Activated T-helper 2 cell treated with anti-CD3 and anti-CD28 coated beads, Interferon-gamma antibody, Interleukin-2, Interleukin-4, amounts not matched to agents 10 μg/mL and 5 μg/mL and 100 μg/mL, durations not matched to agents 14 hours and 24 hours and 36 hours (primary cell): ENCODE measurements at regions not wholly inside any gene's neighbourhood (a gene's known extent, or its start where the extent isn't known, plus 50 kb on each side); places are given as distances from the start of the nearest gene placed in this dataset.

Experiments
- DNase-seq: peaks from one replicate; pipeline ENCODE4 v3.0.0; 2021; ENCODE audit warnings: low spot score
- H3K27ac Mint-ChIP-seq: one replicate; pipeline ENCODE4 v1.8.0; 2021; ENCODE audit warnings: mixed read lengths
- H3K27me3 Mint-ChIP-seq: one replicate; pipeline ENCODE4 v1.8.0; 2021; ENCODE audit warnings: low read depth, mixed read lengths
- H3K36me3 Mint-ChIP-seq: one replicate; pipeline ENCODE4 v1.8.0; 2021; ENCODE audit warnings: low read depth, mixed read lengths
- H3K4me1 Mint-ChIP-seq: one replicate; pipeline ENCODE4 v1.8.0; 2021; ENCODE audit warnings: low read depth, mixed read lengths
- H3K4me3 Mint-ChIP-seq: one replicate; pipeline ENCODE4 v1.8.0; 2021; ENCODE audit warnings: low read depth, mild to moderate bottlenecking, moderate library complexity, mixed read lengths
- H3K9me3 Mint-ChIP-seq: one replicate; pipeline ENCODE4 v1.8.0; 2021; ENCODE audit warnings: mixed read lengths
- intact Hi-C: fragments of 100-400 bp; cut with micrococcal nuclease; formaldehyde crosslinking; loops from one replicate; pipeline ENCODE4 v1.15.1; 2023

DNA sequence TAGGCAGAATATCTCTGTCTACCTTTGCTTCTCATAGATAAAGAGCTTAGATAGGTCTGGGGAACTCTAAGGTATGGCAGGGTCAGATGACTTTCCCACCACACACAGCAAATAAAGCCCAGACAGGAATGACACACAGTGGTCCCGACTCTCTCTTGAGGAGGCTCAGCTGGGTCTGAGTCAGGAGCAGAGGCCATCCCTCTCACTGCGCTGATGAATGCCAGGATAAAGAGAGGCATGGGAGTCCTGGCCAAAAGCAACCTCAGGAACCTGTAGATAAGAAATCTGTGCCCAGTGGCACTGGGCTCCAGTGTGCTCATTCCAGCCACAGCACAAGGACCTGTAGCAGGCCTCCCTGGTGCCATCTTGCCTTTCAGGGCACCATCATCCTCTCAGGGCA lies 129.4 kb upstream of the PARP11 start:
- intact Hi-C loops, result no loop called here
- Mint-ChIP-seq H3K4me1 (peaks cover 8% of the 10 kb centered on the region), H3K9me3 (no peaks in the 10 kb centered on the region), H3K27ac (no peak overlapping the region), H3K36me3 (no peaks in the 10 kb centered on the region), H3K27me3 (peaks cover 8% of the 10 kb centered on the region), H3K4me3 (no peak overlapping the region)
- DNase-seq, result no peak

DNA sequence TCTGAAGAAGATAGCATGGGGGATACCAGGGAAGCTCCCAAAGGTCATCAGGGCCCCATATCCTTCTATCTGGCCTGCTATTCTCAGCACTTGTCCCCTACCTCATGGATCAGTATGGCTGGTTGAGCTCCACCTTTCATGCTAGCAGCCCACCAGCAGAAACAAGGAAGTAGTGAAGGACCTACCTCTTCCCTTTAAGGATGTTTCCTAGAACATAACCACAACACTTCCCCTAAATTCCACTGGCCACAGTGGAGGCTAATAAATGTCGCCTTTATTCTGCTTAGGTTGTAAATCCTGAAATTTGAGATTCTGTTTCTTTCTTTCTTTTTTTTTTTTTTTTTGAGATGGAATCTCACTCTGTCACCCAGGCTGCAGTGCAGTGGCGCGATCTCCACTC lies 128.6 kb upstream of the PARP11 start:
- no peak overlapping the region for H3K4me3 Mint-ChIP-seq
- H3K9me3 Mint-ChIP-seq, result no peaks in the 10 kb centered on the region
- peaks cover 5% of the 10 kb centered on the region for H3K27me3 Mint-ChIP-seq
- intact Hi-C loops, result no loop called here
- no peak overlapping the region for H3K27ac Mint-ChIP-seq
- H3K36me3 Mint-ChIP-seq, result no peaks in the 10 kb centered on the region
- no peak for DNase-seq
- H3K4me1 Mint-ChIP-seq, result peaks cover 8% of the 10 kb centered on the region

DNA sequence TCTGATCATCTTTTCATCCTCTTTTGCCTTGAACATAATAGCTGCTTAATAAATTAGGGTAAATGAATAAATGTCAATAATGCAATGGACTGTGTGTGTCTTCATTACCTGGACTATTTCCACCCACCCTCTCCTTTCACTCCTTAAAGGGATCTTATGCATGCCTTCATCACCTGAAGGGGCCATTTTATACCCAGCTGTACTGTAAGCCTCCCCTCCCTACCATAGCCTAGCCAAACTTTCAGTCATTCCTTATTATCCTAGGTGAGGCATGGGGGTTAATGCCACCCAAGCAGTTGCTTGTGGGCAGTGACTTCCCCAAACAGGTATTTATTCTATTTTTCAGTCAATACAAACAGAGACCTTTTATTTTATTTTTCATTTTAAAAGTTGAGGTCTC lies 127.8 kb upstream of the PARP11 start:
- H3K36me3 Mint-ChIP-seq, result no peaks in the 10 kb centered on the region
- intact Hi-C loops, result no loop called here
- peaks cover 7% of the 10 kb centered on the region for H3K27me3 Mint-ChIP-seq
- no peak overlapping the region for H3K27ac Mint-ChIP-seq
- H3K4me3 Mint-ChIP-seq, result no peak overlapping the region
- peaks cover 8% of the 10 kb centered on the region for H3K4me1 Mint-ChIP-seq
- no peaks in the 10 kb centered on the region for H3K9me3 Mint-ChIP-seq
- no peak for DNase-seq

DNA sequence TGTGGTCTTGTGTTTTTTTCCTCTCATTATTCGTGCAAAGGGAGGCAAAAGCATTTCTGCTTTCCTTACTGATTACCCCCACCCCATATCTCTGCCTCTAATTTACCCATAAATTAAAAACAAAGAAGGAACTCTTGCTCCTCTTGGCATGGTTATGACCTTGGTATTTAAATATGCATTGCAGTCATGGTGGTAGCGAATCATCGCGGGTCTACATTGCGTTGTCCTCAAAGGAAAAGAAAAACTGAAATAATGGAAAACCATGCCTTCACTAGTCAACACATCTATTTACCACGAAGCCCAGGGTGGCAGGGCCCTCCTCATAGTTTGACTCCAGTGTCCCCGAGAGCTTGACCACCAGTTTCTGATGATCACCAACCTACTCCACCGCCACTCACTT lies 126.7 kb upstream of the PARP11 start:
- Mint-ChIP-seq H3K27ac (no peak overlapping the region), H3K9me3 (no peaks in the 10 kb centered on the region), H3K4me3 (no peak overlapping the region), H3K36me3 (no peaks in the 10 kb centered on the region), H3K4me1 (peaks cover 8% of the 10 kb centered on the region), H3K27me3 (peaks cover 7% of the 10 kb centered on the region)
- DNase-seq, result no peak
- intact Hi-C loops, result loop anchor here (5.0 kb wide), 1 partner anchor 38 kb away; no protein-coding TSS in a partner anchor

DNA sequence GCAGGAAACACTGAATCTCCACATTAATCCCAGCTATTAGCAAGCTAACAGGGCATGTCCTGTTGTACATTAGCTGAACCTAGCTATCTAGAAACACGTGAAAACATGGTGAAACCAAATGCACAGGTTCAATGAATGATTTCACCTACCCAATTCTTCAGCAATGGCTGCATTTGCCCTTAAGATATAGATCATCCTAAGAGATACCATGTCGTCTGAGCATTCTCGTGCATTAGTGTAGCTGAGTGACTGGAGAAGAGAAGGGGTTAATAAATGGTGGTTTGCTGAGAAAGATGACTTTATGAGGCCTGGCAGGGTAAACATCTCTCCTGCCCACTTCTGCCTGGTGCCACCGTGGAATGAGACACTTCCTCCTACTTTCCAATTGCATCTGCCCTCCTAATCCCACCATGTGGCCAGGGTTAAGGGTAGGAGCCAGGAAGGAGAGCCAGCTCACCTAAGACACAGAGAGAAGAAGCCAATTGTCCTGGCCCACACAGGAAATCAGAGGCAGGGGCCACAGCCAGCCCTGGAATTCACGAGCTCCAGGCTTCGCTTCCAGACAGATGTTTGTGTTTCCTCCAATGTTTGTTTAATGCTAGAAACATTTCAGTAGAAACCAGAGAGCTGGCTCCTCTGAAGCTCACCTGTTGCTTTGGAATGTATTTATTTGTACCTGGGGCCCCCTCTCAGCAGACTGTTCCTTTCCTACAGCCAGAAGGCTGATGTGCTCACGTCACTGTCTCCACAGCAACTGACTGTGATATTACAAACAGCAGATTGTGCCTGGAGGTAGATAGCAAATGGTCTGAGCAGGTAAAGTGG lies 126.0 kb upstream of the PARP11 start:
- DNase-seq, result no peak
- peaks cover 5% of the 10 kb centered on the region for H3K27me3 Mint-ChIP-seq
- H3K4me3 Mint-ChIP-seq, result no peak overlapping the region
- H3K36me3 Mint-ChIP-seq, result no peaks in the 10 kb centered on the region
- no peaks in the 10 kb centered on the region for H3K9me3 Mint-ChIP-seq
- intact Hi-C loops, result loop anchor here (5.0 kb wide), 1 partner anchor 37 kb away; no protein-coding TSS in a partner anchor
- no peak overlapping the region for H3K27ac Mint-ChIP-seq
- peaks cover 9% of the 10 kb centered on the region for H3K4me1 Mint-ChIP-seq

DNA sequence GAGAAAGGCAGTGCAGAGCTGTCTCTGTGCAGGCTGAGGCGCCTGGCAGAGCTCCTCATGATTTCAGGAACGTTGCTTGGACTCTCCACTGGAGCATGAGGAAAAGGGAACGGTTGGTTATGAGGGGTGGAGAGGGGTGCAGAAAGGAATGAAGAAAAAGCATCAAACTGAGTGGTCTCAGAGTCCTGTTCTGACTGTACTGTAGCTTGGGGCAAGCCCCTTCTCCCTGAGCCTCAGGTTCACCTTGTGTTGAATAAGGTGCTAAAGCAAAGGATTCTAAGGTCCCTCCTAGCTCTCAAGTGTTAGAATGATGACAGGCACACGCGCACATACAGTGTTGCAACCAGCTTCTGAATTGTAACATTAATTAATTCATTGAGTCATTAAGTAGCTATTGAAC lies 125.2 kb upstream of the PARP11 start:
- H3K4me3 Mint-ChIP-seq, result no peak overlapping the region
- no peaks in the 10 kb centered on the region for H3K36me3 Mint-ChIP-seq
- DNase-seq, result no peak
- H3K9me3 Mint-ChIP-seq, result no peaks in the 10 kb centered on the region
- intact Hi-C loops, result loop anchor here (5.0 kb wide), 1 partner anchor 36 kb away; no protein-coding TSS in a partner anchor
- H3K4me1 Mint-ChIP-seq, result peaks cover 12% of the 10 kb centered on the region
- H3K27me3 Mint-ChIP-seq, result peaks cover 7% of the 10 kb centered on the region
- H3K27ac Mint-ChIP-seq, result no peak overlapping the region

DNA sequence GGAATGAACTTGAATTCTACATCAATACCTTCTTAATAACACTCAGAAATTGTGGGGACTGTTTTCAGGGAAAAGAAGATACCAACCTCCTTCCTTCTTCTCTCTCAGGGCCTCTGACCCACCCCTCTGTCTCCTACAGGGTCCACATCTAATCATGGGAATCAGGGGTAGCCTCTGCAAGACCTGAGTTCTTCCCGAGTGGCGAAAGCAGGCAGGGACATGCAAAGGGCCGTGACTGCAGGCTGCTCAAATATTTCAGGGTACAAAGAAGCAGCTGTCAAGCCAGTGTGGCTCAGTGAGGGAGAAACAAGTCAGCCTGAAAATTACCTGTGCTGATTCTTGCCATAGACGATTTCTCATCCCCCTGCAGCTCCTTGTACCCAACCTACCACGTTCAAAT lies 123.1 kb upstream of the PARP11 start:
- DNase-seq, result no peak
- peaks cover 10% of the 10 kb centered on the region for H3K4me1 Mint-ChIP-seq
- intact Hi-C loops, result loop anchor here (5.0 kb wide), 1 partner anchor 34 kb away; no protein-coding TSS in a partner anchor
- H3K27ac Mint-ChIP-seq, result no peak overlapping the region
- no peak overlapping the region for H3K4me3 Mint-ChIP-seq
- peaks cover 23% of the 10 kb centered on the region for H3K27me3 Mint-ChIP-seq
- no peaks in the 10 kb centered on the region for H3K36me3 Mint-ChIP-seq
- H3K9me3 Mint-ChIP-seq, result no peaks in the 10 kb centered on the region

DNA sequence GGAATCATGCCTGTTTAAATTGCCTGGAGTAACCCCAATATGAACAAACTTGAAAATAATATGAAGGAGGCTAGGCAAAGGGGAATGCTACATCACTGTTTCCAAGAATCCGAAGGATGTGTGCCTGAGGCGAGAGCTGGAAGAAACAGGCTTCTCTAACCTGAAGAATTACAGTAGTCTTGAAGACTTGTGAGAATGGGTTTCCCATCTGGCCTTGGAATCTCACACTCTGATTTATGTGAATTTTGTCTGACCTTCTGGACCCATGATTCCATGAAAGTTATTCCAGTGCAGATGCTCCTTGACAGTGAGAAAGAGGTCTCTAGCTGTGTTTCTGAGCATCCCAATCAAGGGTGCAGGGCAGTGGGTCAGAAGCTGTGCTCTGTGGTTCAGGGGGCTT lies 122.1 kb upstream of the PARP11 start:
- Mint-ChIP-seq H3K27ac (no peak overlapping the region), H3K27me3 (peaks cover 23% of the 10 kb centered on the region), H3K36me3 (no peaks in the 10 kb centered on the region)

DNA sequence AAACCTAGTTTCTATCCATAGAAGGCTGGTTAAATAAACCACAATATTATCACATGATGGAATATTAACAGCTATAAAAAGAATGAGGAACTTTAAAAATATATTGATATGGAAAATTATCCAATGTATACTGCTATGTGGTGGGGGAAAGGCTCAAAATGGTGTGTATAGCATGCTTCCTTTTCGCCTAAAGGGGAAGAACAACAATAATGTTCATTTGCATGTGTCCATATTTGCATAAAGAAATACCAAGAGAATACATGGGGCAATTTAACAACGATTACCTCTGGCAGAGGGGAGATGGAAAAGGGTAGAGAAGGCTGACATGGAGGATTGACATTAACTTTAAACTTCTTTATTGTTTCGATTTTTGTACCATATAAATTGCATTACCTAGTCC lies 121.3 kb upstream of the PARP11 start:
- no peak overlapping the region for H3K4me3 Mint-ChIP-seq
- intact Hi-C loops, result no loop called here

More for the DNA sequence above, 122.1 kb upstream of the PARP11 start:
- intact Hi-C loops, result loop anchor here (1.0 to 5.0 kb wide), 2 partner anchors 33 to 282 kb away; no protein-coding TSS in a partner anchor
- no peak for DNase-seq
- Mint-ChIP-seq H3K4me1 (peaks cover 10% of the 10 kb centered on the region), H3K4me3 (no peak overlapping the region), H3K9me3 (no peaks in the 10 kb centered on the region)

DNA sequence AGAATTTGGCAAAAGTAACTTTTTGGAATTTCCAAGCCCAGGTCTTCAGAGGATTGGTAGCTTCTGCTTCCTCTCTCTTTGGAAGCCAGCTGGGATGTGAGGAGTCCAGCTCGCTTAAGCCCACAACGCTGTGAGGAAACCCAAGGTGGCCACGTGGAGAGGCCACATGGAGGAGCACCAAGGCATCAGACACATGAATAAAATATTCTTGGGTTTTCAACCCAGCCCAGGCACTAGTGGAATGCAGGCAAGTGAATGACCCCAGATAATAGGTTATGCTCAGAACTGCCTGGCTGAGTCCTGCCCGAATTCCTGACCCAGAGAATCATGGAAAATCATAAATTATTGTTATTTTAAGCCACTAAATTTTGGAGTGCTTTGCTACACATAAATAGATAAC lies 119.7 kb upstream of the PARP11 start:
- no peak for DNase-seq
- Mint-ChIP-seq H3K36me3 (no peaks in the 10 kb centered on the region), H3K27me3 (peaks cover 23% of the 10 kb centered on the region), H3K9me3 (no peaks in the 10 kb centered on the region), H3K4me1 (peaks cover 17% of the 10 kb centered on the region), H3K27ac (no peak overlapping the region), H3K4me3 (no peak overlapping the region)
- intact Hi-C loops, result no loop called here

More for the DNA sequence above, 121.3 kb upstream of the PARP11 start:
- H3K27me3 Mint-ChIP-seq, result peaks cover 23% of the 10 kb centered on the region
- H3K9me3 Mint-ChIP-seq, result no peaks in the 10 kb centered on the region
- H3K27ac Mint-ChIP-seq, result no peak overlapping the region
- DNase-seq, result no peak
- H3K36me3 Mint-ChIP-seq, result no peaks in the 10 kb centered on the region
- H3K4me1 Mint-ChIP-seq, result peaks cover 5% of the 10 kb centered on the region

DNA sequence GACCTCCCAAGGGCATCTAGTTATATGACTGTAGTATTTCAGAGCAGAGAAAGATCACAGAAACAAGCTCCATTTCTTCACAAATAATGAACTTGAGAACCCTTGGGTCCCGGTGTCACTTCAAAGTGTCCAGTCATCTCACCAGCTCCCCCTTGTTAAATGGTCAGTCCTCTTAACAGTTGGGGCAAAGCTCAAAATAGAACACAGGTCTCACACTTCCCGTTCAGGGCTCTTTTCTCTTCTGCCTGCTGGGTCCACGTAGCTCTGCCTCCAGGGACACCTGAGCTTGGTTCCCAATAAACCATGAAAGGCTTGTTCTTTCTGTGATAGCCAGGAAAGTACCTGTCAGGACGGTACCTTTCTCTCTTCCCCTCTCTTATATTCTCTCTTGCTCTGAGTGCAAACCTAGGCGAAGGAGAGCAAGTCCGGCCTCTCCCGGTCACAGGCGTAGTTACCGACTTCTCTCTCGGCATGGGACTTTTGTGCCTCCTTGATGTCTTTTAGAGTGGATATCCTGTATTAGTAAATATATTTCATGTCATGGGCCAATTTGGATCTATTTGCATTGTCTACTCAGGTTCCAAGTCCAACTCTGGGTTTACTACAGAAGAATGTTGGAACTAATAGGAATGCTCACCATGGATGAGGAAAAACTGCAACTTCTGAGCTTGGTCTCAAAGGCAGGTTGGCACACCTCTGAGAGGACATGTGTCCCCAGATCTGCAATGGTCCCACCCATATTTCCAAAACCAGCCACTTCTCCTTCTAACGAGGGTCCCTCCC lies 118.8 kb upstream of the PARP11 start:
- peaks cover 25% of the 10 kb centered on the region for H3K4me1 Mint-ChIP-seq
- intact Hi-C loops, result no loop called here
- no peaks in the 10 kb centered on the region for H3K9me3 Mint-ChIP-seq
- peaks cover 23% of the 10 kb centered on the region for H3K27me3 Mint-ChIP-seq
- H3K27ac Mint-ChIP-seq, result no peak overlapping the region
- H3K4me3 Mint-ChIP-seq, result no peak overlapping the region
- DNase-seq, result no peak
- H3K36me3 Mint-ChIP-seq, result no peaks in the 10 kb centered on the region

DNA sequence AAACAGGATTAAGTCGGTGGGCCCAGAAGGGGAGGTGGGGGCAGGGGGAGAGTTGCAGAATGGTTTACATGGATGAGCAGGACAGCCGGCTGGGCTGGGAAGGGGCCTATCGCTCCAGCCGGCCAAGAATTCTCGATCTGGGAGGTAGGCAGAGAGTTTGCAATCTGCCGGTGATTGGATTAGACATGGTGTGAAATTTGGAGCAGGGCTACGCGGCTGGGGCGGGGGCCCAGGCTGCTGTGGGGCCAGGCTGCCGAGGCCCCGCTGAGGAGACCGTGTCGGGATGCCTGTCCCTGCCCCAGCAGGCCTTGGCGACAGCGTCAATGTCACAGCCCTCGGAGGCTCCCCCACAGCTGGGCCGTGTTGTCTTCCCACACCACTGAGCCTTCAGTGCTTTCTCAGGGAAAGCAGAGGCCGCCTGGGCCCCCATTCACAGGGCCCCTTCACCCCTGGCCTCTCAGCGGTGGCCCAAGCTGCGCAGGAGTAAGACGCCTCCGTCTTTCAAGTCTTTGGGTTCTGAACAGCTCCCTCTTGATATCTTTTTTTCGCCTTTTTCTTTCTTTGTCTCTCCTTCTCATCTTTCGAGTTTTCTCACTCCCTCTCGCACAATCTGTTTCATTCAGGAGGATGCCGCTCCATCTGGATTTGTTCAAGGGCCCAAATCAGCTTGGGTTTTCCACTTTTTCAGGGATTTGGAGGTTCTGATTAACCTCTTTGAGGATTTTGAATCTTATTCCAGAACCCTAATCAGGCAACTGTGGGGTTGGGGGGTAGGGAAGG lies 117.5 kb upstream of the PARP11 start:
- Mint-ChIP-seq H3K4me1 (peaks cover 30% of the 10 kb centered on the region), H3K4me3 (no peak overlapping the region), H3K27ac (no peak overlapping the region), H3K36me3 (no peaks in the 10 kb centered on the region), H3K27me3 (peaks cover 21% of the 10 kb centered on the region), H3K9me3 (no peaks in the 10 kb centered on the region)
- DNase-seq, result no peak
- intact Hi-C loops, result no loop called here
